HG02981 (cell line): ENCODE measurements at regions not wholly inside any gene's neighbourhood (a gene's known extent, or its start where the extent isn't known, plus 50 kb on each side); places are given as distances from the start of the nearest gene placed in this dataset.

ENCODE experiments used
- ATAC-seq: cut with Tn5 transposase; IDR thresholded peaks from one replicate; pipeline ENCODE4 v1.9.1; 2021; ENCODE audit warnings: mild to moderate bottlenecking, moderate library complexity; ENCODE audit not compliant: unreplicated experiment

- no peak for ATAC-seq
Measured at GRCh38 chr10:124266468-124267230, 152.1 kb downstream of the OAT start.

GRCh38 chr10:124265776-124266467 lies 152.8 kb downstream of the OAT start:
- ATAC-seq = no peak

GRCh38 chr10:124265391-124265745 lies 153.4 kb downstream of the OAT start:
- ATAC-seq = no peak

- no peak for ATAC-seq
Measured at GRCh38 chr10:124264711-124265390, 153.9 kb downstream of the OAT start.

- no peak for ATAC-seq
Measured at GRCh38 chr10:124264271-124264670, 154.5 kb downstream of the OAT start.

GRCh38 chr10:124263726-124264125 lies 155.0 kb downstream of the OAT start:
- no peak for ATAC-seq

GRCh38 chr10:124262971-124263370 lies 155.8 kb downstream of the OAT start:
- no peak for ATAC-seq

GRCh38 chr10:124262234-124262865 lies 156.4 kb downstream of the OAT start:
- no peak for ATAC-seq

GRCh38 chr10:124259139-124259825 lies 159.4 kb downstream of the OAT start:
- ATAC-seq = no peak

- ATAC-seq = no peak
Measured at GRCh38 chr10:124257781-124258180, 160.9 kb downstream of the OAT start.

GRCh38 chr10:124256151-124256550 lies 162.6 kb downstream of the OAT start:
- no peak for ATAC-seq

- no peak for ATAC-seq
Measured at GRCh38 chr10:124255556-124255955, 162.2 kb upstream of the CHST15 start.

GRCh38 chr10:124254490-124254889 lies 161.1 kb upstream of the CHST15 start:
- no peak for ATAC-seq

GRCh38 chr10:124253006-124253405 lies 159.6 kb upstream of the CHST15 start:
- no peak for ATAC-seq

GRCh38 chr10:124252097-124252715 lies 158.8 kb upstream of the CHST15 start:
- no peak for ATAC-seq

- ATAC-seq = no peak
Measured at GRCh38 chr10:124251317-124252065, 158.1 kb upstream of the CHST15 start.

- no peak for ATAC-seq
Measured at GRCh38 chr10:124250506-124250905, 157.1 kb upstream of the CHST15 start.

- ATAC-seq = no peak
Measured at GRCh38 chr10:124249812-124250432, 156.5 kb upstream of the CHST15 start.

GRCh38 chr10:124249196-124249595 lies 155.8 kb upstream of the CHST15 start:
- no peak for ATAC-seq
